ENCODE measurements at regions not wholly inside any gene's neighbourhood (a gene's known extent, or its start where the extent isn't known, plus 50 kb on each side); places are given as distances from the start of the nearest gene placed in this dataset.

- Histone ChIP-seq H3K36me3 (no peaks in the 10 kb centered on the region), H3K4me1 (no peaks in the 10 kb centered on the region), H3K9me3 (no peaks in the 10 kb centered on the region), H3K27me3 (no peaks in the 10 kb centered on the region), H3K27ac (replicated peaks in 1 of 4) (no peak overlapping the region), H3K4me3 (no peak overlapping the region)
- WGBS, result 37% methylated on average over 3 of the region's 3 CpGs
- DNase-seq (ENCODE audit: extremely low spot score), result no peak
- intact Hi-C loops (cut with DNase I), result no loop called here
- TF ChIP-seq CTCF (IDR thresholded peaks at IDR 0.05), result no peak
- TF ChIP-seq POLR2A (IDR thresholded peaks at IDR 0.05; ENCODE audit: low read depth), result no peak
- no peak for TF ChIP-seq EP300 (IDR thresholded peaks at IDR 0.05)
- no peak for TF ChIP-seq POLR2AphosphoS5 (IDR thresholded peaks at IDR 0.05)
Observed at GRCh38 chr13:103639326-103639725, 573.1 kb upstream of the SLC10A2 start.

- no peak for DNase-seq (ENCODE audit: extremely low spot score)
- no peaks in the 10 kb centered on the region for H3K27me3 ChIP-seq
- 57% methylated on average over 2 of the region's 2 CpGs for WGBS
- no peak overlapping the region for H3K27ac ChIP-seq (replicated peaks in 1 of 4)
- H3K36me3 ChIP-seq, result no peaks in the 10 kb centered on the region
- H3K9me3 ChIP-seq, result no peaks in the 10 kb centered on the region
- H3K4me3 ChIP-seq, result no peak overlapping the region
- TF ChIP-seq EP300 (IDR thresholded peaks at IDR 0.05) (no peak), CTCF (IDR thresholded peaks at IDR 0.05) (no peak), POLR2A (IDR thresholded peaks at IDR 0.05; ENCODE audit: low read depth) (no peak), POLR2AphosphoS5 (IDR thresholded peaks at IDR 0.05) (no peak)
- no peaks in the 10 kb centered on the region for H3K4me1 ChIP-seq
- intact Hi-C loops (cut with DNase I), result no loop called here
Observed at GRCh38 chr13:103638706-103639105, 572.5 kb upstream of the SLC10A2 start.

GRCh38 chr13:103634066-103634465 is 567.8 kb upstream of the SLC10A2 start:
- WGBS, result 64% methylated on average over 2 of the region's 2 CpGs
- H3K4me3 ChIP-seq, result no peak overlapping the region
- no peak for DNase-seq (ENCODE audit: extremely low spot score)
- no peaks in the 10 kb centered on the region for H3K36me3 ChIP-seq
- intact Hi-C loops (cut with DNase I), result no loop called here
- no peaks in the 10 kb centered on the region for H3K9me3 ChIP-seq
- H3K27me3 ChIP-seq, result no peaks in the 10 kb centered on the region
- H3K27ac ChIP-seq (replicated peaks in 1 of 4), result no peak overlapping the region
- TF ChIP-seq CTCF (IDR thresholded peaks at IDR 0.05) (no peak), POLR2A (IDR thresholded peaks at IDR 0.05; ENCODE audit: low read depth) (no peak), POLR2AphosphoS5 (IDR thresholded peaks at IDR 0.05) (no peak), EP300 (IDR thresholded peaks at IDR 0.05) (no peak)
- H3K4me1 ChIP-seq, result no peaks in the 10 kb centered on the region

GRCh38 chr13:103625194-103625593 is 559.0 kb upstream of the SLC10A2 start:
- no peak for TF ChIP-seq POLR2A (IDR thresholded peaks at IDR 0.05; ENCODE audit: low read depth)
- TF ChIP-seq CTCF (IDR thresholded peaks at IDR 0.05), result no peak
- TF ChIP-seq POLR2AphosphoS5 (IDR thresholded peaks at IDR 0.05), result no peak
- TF ChIP-seq EP300 (IDR thresholded peaks at IDR 0.05), result no peak
- H3K36me3 ChIP-seq, result no peaks in the 10 kb centered on the region
- H3K4me1 ChIP-seq, result no peaks in the 10 kb centered on the region
- H3K27ac ChIP-seq (replicated peaks in 1 of 4), result no peak overlapping the region
- no peak overlapping the region for H3K4me3 ChIP-seq
- 79% methylated on average over 5 of the region's 5 CpGs for WGBS
- intact Hi-C loops (cut with DNase I), result no loop called here
- no peaks in the 10 kb centered on the region for H3K9me3 ChIP-seq
- H3K27me3 ChIP-seq, result no peaks in the 10 kb centered on the region
- DNase-seq (ENCODE audit: extremely low spot score), result no peak

- H3K4me3 ChIP-seq, result no peak overlapping the region
- DNase-seq (ENCODE audit: extremely low spot score), result no peak
- H3K27me3 ChIP-seq, result no peaks in the 10 kb centered on the region
- no peak for TF ChIP-seq EP300 (IDR thresholded peaks at IDR 0.05)
- TF ChIP-seq POLR2A (IDR thresholded peaks at IDR 0.05; ENCODE audit: low read depth), result no peak
- TF ChIP-seq CTCF (IDR thresholded peaks at IDR 0.05), result no peak
- no peak for TF ChIP-seq POLR2AphosphoS5 (IDR thresholded peaks at IDR 0.05)
- H3K9me3 ChIP-seq, result no peaks in the 10 kb centered on the region
- H3K36me3 ChIP-seq, result no peaks in the 10 kb centered on the region
- 86% methylated on average over 1 of the region's 1 CpG for WGBS
- no peak overlapping the region for H3K27ac ChIP-seq (replicated peaks in 1 of 4)
- intact Hi-C loops (cut with DNase I), result no loop called here
- no peaks in the 10 kb centered on the region for H3K4me1 ChIP-seq
Observed at GRCh38 chr13:103618151-103618550, 551.9 kb upstream of the SLC10A2 start.

Measured in esophagus muscularis mucosa (tissue), 4 donors.